ENCODE measurements at regions not wholly inside any gene's neighbourhood (a gene's known extent, or its start where the extent isn't known, plus 50 kb on each side); places are given as distances from the start of the nearest gene placed in this dataset.
"Not testable (repeated sequence)": the region's sequence is repeated elsewhere in the genome, so short reads cannot be mapped to it uniquely, and the experiment has no call there.

DNA sequence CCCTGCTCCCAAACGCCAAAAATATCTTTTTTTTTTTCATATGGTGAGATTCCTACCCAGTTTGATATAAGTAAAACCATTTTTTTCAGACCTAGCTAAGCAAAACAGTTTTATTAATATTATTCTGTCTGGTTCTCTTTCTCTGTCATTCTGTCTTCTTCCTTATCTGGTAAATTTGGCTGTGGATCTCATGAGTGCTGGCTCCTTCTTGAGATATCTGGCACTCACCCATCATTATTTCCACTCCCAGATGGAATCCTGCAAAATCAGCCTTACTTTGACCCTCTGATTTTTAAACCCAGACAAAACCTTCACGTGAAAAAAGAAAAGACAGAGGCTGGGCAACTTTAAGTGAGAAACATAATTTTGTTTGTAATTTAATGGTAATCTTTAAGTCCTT lies 373.6 kb downstream of the NYAP2 start:
- DNase-seq = no peak

- DNase-seq = no peak
These were observed 372.2 kb downstream of the NYAP2 start for GRCh38 chr2:225771701-225772100.

DNA sequence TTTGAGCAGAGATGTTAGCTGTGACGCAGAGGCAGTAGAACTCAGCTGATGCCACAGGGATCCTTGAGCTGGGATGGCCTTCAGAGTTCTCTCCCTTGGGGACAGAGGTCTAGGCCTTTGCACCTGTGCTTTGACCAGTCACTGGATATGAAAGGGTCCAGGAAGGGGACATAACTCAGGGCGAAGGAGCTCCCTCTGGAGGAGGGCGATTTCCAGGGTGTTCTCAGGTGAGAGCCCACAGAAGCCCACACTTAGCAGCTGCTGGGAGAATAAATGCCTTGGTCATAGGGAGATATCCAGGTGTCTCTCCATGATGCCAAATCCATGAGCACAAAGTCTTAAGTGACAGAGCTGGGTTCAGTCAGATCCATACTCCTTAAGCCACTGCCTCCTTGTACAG lies 369.2 kb downstream of the NYAP2 start:
- no peak for DNase-seq

DNA sequence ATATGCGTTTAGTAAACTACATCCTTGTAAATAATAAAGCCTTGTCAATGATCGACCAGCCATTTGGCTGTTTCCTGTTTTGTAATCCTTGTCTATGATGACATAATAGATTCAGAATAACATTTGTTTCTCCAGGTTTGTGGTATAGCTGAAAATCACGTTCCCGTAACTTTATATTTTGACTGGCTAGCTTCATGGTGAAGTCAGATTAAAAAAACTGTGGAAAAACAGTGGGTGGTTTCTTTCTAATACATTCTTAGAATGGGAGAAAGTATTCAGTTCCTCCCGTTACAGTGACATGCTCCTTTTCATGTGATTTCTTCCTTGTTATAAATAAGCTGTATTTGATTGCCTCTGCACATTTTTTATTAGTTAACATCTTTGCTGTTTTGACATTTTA lies 366.9 kb downstream of the NYAP2 start:
- no peak for DNase-seq

- DNase-seq = no peak
These were observed 366.3 kb downstream of the NYAP2 start for GRCh38 chr2:225765820-225766219.

GRCh38 chr2:225764346-225764745 lies 364.8 kb downstream of the NYAP2 start:
- DNase-seq = no peak

DNA sequence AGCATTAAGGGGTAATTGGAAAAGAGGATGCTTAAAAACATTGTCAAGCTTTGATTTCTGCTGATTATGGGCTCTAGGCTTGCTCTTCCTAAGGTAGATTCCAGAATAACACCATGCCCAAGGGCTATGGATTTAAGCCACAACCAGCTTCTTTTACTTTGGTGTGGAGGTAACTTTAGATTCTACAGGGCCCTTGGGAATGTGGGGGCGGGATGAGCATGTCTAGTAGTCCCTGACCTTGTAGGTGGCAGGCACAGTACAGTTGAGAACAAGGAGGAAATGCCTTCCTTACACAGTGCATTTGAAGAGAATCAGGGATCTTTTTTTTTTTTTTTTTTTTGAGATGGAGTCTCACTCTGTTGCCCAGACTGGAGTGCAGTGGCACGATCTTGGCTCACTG lies 364.2 kb downstream of the NYAP2 start:
- DNase-seq = no peak

DNA sequence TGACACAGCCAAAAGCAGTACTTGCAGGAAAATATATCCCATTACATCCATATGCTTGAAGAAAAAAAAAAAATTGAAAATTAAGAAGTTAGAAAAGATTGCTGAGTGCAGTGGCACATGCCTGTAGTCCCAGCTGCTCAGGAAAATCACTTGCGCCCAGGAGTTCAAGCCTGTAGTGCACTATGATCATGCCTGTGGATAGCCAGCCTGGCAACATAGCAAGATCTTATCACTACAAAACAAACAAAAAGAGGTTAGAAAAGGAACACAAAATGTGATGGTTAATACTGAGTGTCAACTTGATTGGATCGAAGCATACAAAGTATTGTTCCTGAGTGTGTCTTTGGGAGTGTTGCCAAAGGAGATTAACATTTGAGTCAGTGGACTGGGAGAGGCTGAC lies 361.9 kb downstream of the NYAP2 start:
- DNase-seq = no peak

- DNase-seq = no peak
These were observed 357.7 kb downstream of the NYAP2 start for GRCh38 chr2:225757248-225757647.

GRCh38 chr2:225756198-225756597 lies 356.7 kb downstream of the NYAP2 start:
- no peak for DNase-seq

GRCh38 chr2:225748609-225749008 lies 349.1 kb downstream of the NYAP2 start:
- DNase-seq = no peak

GRCh38 chr2:225743996-225744395 lies 344.5 kb downstream of the NYAP2 start:
- DNase-seq = not testable (repeated sequence)

GRCh38 chr2:225742487-225742886 lies 343.0 kb downstream of the NYAP2 start:
- no peak for DNase-seq

DNA sequence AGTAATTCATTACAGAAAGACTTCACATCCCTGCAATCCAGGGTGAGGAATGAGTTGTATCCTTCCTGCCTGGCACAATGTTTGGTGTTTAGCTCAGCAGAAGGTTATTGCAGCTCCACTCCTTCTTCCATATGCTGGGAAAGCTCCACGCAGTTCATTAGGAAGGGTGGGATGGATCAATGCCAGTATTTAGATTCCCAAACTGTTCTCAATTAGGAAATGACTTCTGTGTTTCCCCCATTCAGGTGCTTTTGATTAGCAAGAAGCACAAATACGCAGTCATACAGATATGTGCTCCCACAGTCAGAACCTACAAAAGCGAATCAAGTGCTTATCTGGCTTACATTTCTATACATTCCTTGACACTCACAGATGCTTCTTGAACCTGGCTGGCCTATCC lies 340.6 kb downstream of the NYAP2 start:
- DNase-seq = no peak

GRCh38 chr2:225739328-225739727 lies 339.8 kb downstream of the NYAP2 start:
- DNase-seq = no peak

- no peak for DNase-seq
These were observed 339.2 kb downstream of the NYAP2 start for GRCh38 chr2:225738735-225739134.

GRCh38 chr2:225737556-225737955 lies 338.0 kb downstream of the NYAP2 start:
- DNase-seq = no peak

DNA sequence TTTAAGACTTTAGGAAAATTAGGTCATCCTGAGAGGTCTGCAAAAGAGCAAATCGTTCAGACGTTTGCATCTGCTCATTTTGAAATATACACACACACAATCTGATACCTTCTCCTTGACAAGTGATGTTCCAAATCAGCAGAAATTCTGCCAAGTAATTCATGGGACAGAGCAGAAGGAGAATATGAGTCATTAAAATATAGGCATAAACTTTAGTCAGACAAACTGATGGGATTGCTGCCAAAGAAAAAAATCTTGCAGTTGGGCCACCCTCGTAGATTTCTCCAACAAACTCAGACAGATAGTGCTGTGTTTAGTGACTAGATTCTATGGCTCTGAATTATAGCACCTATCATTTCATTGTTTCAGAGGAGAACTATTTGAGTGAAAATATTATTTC lies 336.3 kb downstream of the NYAP2 start:
- DNase-seq = no peak

DNA sequence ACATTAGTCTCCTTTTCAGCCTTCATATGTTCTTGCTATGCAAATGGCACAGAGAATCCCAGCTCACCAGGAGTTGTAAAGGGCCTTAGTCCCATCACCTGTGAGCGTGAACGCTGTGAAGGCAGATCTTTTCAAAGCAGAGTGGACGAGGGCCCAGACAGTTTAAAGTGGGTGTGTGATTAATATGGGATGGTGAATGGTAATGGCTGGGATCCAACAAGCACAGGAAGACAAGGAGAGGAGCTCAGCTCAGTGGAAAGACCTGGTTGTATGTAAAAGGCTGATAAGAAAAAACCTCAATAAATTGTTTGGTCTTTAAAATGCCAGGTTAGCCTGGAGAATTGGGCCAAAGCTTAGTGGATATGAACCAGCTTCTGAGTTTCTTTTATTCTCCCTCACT lies 326.2 kb downstream of the NYAP2 start:
- DNase-seq = no peak
